PC-9 (cell line): ENCODE measurements at regions not wholly inside any gene's neighbourhood (a gene's known extent, or its start where the extent isn't known, plus 50 kb on each side); places are given as distances from the start of the nearest gene placed in this dataset.

Experiments
- BruUV-seq: library from RNA; stranded (reverse); fragments of 400-500 nt; replicated peaks from 2 replicates; lab custom pipeline; 2021; lab: Mats Ljungman, UMichigan
- CTCF ChIA-PET: fragments of 300-600 bp; sonication (Branson Sonifier 250); formaldehyde crosslinking; loops from one replicate; lab custom pipeline; 2022; ENCODE audit warnings: antibody characterized with exemption; lab: Charles Lee
- POLR2A ChIA-PET: fragments of 300-600 bp; sonication (Branson Sonifier 250); formaldehyde crosslinking; loops from one replicate; lab custom pipeline; 2022; ENCODE audit warnings: antibody characterized with exemption; ENCODE audit not compliant: unreplicated experiment; lab: Charles Lee
- DNase-seq, 2 experiments: peaks; one replicate each; pipeline versions ENCODE4 v3.0.0 to v3.0.0-alpha.2; 2015 to 2022; ENCODE audit warnings: mixed read lengths in 1 of 2
- H2AFZ ChIP-seq: fragments of 200-600 bp; sonication (generic); 2 replicates; pipeline ENCODE4 v1.8.1; 2017; ENCODE audit warnings: antibody characterized with exemption
- H3F3A ChIP-seq: fragments of 200-600 bp; sonication (generic); 2 replicates; pipeline ENCODE4 v1.8.1; 2017; ENCODE audit warnings: antibody characterized with exemption, mild to moderate bottlenecking, low read depth; ENCODE audit not compliant: insufficient read depth
- H3K27ac ChIP-seq: fragments of 200-600 bp; sonication (generic); 2 replicates; pipeline ENCODE4 v1.6.1; 2016; ENCODE audit warnings: mixed run types
- H3K27me3 ChIP-seq: fragments of 200-600 bp; sonication (generic); 2 replicates; pipeline ENCODE4 v1.6.1; 2016; ENCODE audit warnings: low read depth, mixed run types; ENCODE audit not compliant: insufficient read depth
- H3K36me3 ChIP-seq: fragments of 200-600 bp; sonication (generic); 2 replicates; pipeline ENCODE4 v1.6.1; 2016; ENCODE audit warnings: low read depth, mixed run types
- H3K4me1 ChIP-seq: fragments of 200-600 bp; sonication (generic); replicated peaks from 2 replicates; pipeline ENCODE4 v1.6.1; 2016; ENCODE audit warnings: mixed run types; ENCODE audit not compliant: insufficient read depth
- H3K4me2 ChIP-seq: fragments of 200-600 bp; sonication (generic); 2 replicates; pipeline ENCODE4 v1.6.1; 2017; ENCODE audit warnings: mixed run types
- H3K4me3 ChIP-seq: fragments of 200-600 bp; sonication (generic); 2 replicates; pipeline ENCODE4 v1.6.1; 2016; ENCODE audit warnings: mixed run types
- H3K79me2 ChIP-seq: fragments of 200-600 bp; sonication (generic); 2 replicates; pipeline ENCODE4 v1.6.1; 2017; ENCODE audit warnings: low read depth, mixed run types
- H3K9me2 ChIP-seq: fragments of 200-600 bp; sonication (generic); 2 replicates; pipeline ENCODE4 v1.8.1; 2017; ENCODE audit warnings: mild to moderate bottlenecking; ENCODE audit not compliant: insufficient read depth
- H3K9me3 ChIP-seq: fragments of 200-600 bp; sonication (generic); 2 replicates; pipeline ENCODE4 v1.8.1; 2016; ENCODE audit warnings: low read depth; ENCODE audit not compliant: insufficient read depth
- H4K20me1 ChIP-seq: fragments of 200-600 bp; sonication (generic); 2 replicates; pipeline ENCODE4 v1.8.1; 2017; ENCODE audit not compliant: insufficient read depth
- CTCF ChIP-seq: fragments of 200-600 bp; sonication (generic); conservative IDR thresholded peaks from 2 replicates; pipeline ENCODE4 v1.6.1; 2017; ENCODE audit warnings: mixed run types, antibody characterized with exemption, mild to moderate bottlenecking, moderate library complexity
- EZH2 ChIP-seq: fragments of 200-600 bp; sonication (generic); IDR thresholded peaks from 2 replicates; pipeline ENCODE4 v1.8.0; 2017; ENCODE audit warnings: antibody characterized with exemption, low read depth
- intact Hi-C: fragments of 100-400 bp; cut with micrococcal nuclease; formaldehyde crosslinking; loops from one replicate; pipeline ENCODE4 v1.10.0; 2022; ENCODE audit not compliant: unreplicated experiment

DNA sequence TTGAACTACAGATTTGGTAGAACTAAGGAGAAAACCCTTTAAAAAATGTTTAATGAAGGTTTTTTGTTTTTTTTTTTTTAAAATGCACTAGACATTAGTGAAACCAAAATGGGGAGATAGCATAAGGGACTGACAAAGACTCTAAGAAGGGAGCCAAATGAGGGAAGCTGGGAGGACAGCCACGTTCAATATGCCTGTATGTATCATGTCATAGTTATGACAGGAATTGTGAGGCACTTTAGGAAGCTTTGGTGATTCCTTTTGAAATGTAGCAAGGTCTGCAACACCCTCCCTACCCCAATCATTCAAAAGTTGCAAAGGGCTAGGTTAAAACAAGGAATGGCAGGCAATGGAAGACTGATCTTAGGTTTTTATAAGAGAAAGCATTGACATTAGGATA is 526.0 kb downstream of the TLL1 start:
- intact Hi-C loops: no loop called here
- Histone ChIP-seq H3K79me2 (no peaks in the 10 kb centered on the region), H3K36me3 (no peaks in the 10 kb centered on the region), H3K4me2 (no peak overlapping the region), H3K27me3 (no peaks in the 10 kb centered on the region), H3K4me3 (no peak overlapping the region), H4K20me1 (no peaks in the 10 kb centered on the region), H3K9me2 (no peaks in the 10 kb centered on the region), H3K27ac (no peak overlapping the region), H2AFZ (no peak overlapping the region), H3K4me1 (no peaks in the 10 kb centered on the region), H3F3A (no peaks in the 10 kb centered on the region), H3K9me3 (no peaks in the 10 kb centered on the region)
- CTCF ChIA-PET: no interaction called here
- no peak for DNase-seq
- TF ChIP-seq EZH2 (no peak), CTCF (no peak)
- no TSS peak for BruUV-seq
- POLR2A ChIA-PET: no interaction called here

- intact Hi-C loops: no loop called here
- no peak for DNase-seq
- Histone ChIP-seq H3K36me3 (no peaks in the 10 kb centered on the region), H3K79me2 (no peaks in the 10 kb centered on the region), H3K4me2 (no peak overlapping the region), H3K27ac (no peak overlapping the region), H3F3A (no peaks in the 10 kb centered on the region), H3K27me3 (no peaks in the 10 kb centered on the region), H2AFZ (no peak overlapping the region), H3K4me1 (no peaks in the 10 kb centered on the region), H4K20me1 (no peaks in the 10 kb centered on the region), H3K4me3 (no peak overlapping the region), H3K9me2 (no peaks in the 10 kb centered on the region), H3K9me3 (no peaks in the 10 kb centered on the region)
- ChIA-PET CTCF (no interaction called here), POLR2A (no interaction called here)
- TF ChIP-seq EZH2: no peak
- no TSS peak for BruUV-seq
Measured at GRCh38 chr4:166400270-166400894, 527.3 kb downstream of the TLL1 start.

GRCh38 chr4:166413356-166413755 is 540.3 kb downstream of the TLL1 start:
- Histone ChIP-seq H3K4me1 (no peaks in the 10 kb centered on the region), H3K9me3 (no peaks in the 10 kb centered on the region), H4K20me1 (no peaks in the 10 kb centered on the region), H2AFZ (no peak overlapping the region), H3K27ac (no peak overlapping the region), H3K36me3 (no peaks in the 10 kb centered on the region), H3K79me2 (no peaks in the 10 kb centered on the region), H3K4me3 (no peak overlapping the region), H3K27me3 (no peaks in the 10 kb centered on the region), H3K9me2 (no peaks in the 10 kb centered on the region), H3F3A (no peaks in the 10 kb centered on the region), H3K4me2 (no peak overlapping the region)
- ChIA-PET CTCF (no interaction called here), POLR2A (no interaction called here)
- DNase-seq: no peak
- no TSS peak for BruUV-seq
- intact Hi-C loops: no loop called here
- TF ChIP-seq CTCF (no peak), EZH2 (no peak)

GRCh38 chr4:166414431-166414830 is 541.4 kb downstream of the TLL1 start:
- Histone ChIP-seq H3K9me3 (no peaks in the 10 kb centered on the region), H3K4me3 (no peak overlapping the region), H3K79me2 (no peaks in the 10 kb centered on the region), H3K27ac (no peak overlapping the region), H3K36me3 (no peaks in the 10 kb centered on the region), H2AFZ (no peak overlapping the region), H3K4me1 (no peaks in the 10 kb centered on the region), H4K20me1 (no peaks in the 10 kb centered on the region), H3K4me2 (no peak overlapping the region), H3K9me2 (no peaks in the 10 kb centered on the region), H3F3A (no peaks in the 10 kb centered on the region), H3K27me3 (no peaks in the 10 kb centered on the region)
- intact Hi-C loops: no loop called here
- ChIA-PET CTCF (no interaction called here), POLR2A (no interaction called here)
- no peak for DNase-seq
- TF ChIP-seq EZH2: no peak
- TF ChIP-seq CTCF: no peak
- no TSS peak for BruUV-seq
